Activated CD4-positive, alpha-beta T cell treated with anti-CD3 and anti-CD28 coated beads, Interleukin-2, amount 50 U/mL, for 16 hours (primary cell): ENCODE measurements at regions not wholly inside any gene's neighbourhood (a gene's known extent, or its start where the extent isn't known, plus 50 kb on each side); places are given as distances from the start of the nearest gene placed in this dataset.

Experiments used
- DNase-seq: peaks from one replicate; pipeline ENCODE4 v3.0.0-alpha.2; 2020

DNA sequence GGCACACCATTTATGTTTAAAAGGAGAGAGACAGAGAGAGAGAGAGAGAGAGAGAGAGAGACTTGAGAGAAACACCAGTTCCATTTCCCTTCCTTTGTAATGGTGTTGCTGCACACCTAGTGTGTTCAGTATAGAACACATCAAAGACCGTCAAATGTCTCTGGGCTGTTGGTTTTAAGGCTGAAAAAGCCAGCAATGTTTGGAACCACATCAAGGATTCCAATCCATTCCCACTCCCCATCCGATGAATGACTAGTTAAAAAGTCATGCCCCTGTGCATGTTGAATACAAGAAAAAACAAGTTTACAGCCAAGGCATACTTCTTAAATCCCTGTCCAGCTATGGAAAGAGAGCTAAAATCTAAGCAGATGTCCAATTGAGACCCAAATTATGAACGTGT is 83.0 kb upstream of the IFNE start:
- DNase-seq, result no peak

- no peak for DNase-seq
These were observed 85.8 kb upstream of the IFNE start for GRCh38 chr9:21567926-21568325.

- DNase-seq, result no peak
These were observed 86.4 kb upstream of the IFNE start for GRCh38 chr9:21568484-21568883.

GRCh38 chr9:21569721-21570120 is 87.6 kb upstream of the IFNE start:
- DNase-seq, result no peak

DNA sequence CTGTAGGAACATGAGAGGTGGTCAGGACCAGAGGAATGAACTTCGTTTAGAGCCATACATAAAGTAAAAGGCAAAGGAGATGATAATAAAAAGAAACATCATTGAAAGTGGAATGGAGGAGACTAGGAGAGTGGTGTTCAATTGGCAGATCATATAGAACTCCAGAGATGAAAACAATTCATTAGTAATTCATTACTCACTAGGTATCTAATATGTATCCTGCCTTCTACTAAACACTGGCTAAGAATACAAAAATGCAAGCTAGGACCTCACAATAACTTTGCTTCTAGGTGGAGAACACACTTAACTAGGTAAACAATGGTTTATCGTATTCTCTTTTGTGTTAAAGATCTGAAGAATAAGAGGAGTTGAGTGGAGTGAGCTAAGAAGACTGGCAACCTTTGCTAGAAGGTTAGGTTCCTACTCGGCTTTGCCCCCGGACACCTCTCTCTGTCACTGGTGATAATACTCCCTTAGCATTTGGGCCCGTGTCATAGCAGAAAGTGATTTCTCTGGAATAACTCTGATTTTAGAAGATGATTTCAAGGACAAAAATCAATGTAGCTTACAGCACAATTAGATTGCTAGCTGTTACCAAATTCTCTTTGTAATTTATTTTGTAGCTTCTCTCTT is 88.6 kb upstream of the IFNE start:
- no peak for DNase-seq

DNA sequence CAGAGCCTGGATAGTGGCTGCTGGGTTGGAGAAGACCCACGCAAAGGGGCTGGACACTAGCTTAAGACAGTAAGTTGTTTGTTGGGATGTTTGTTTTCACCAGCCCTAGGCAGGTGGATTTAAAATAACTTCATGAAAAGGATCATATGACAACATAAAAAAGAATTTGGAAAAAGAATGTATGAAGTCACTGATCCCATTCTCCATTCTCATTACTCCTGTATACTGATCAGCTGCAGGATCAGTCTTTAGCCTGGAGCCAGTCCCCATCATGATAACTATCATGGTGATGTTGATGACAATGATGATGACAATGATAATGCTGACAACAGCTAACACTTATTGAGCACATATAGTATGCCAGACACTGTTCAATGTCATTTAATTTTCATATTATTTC is 92.1 kb upstream of the IFNE start:
- no peak for DNase-seq

GRCh38 chr9:21576331-21577189 is 94.4 kb upstream of the IFNE start:
- DNase-seq, result peak; percentile 40

DNA sequence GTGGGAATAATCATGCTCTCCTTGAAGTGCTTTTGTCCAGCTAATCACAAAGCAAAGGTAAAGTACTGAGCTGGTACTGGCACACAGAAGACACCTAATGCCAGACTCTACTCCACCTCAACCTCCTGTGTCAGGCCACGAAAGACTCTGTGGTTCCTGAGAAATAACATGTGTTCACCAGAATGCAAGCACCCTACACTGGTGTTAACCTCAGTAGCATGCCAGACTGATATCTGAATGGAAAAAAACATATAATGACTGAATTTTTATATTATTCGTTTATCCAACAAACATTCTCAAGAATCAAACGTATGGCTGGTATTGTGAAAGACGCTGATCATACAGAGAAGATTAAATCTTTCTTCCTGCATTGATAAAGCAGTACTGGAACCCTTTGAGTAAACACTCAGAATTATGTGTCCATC is 97.1 kb upstream of the IFNE start:
- DNase-seq, result peak; percentile 54

- no peak for DNase-seq
These were observed 97.6 kb upstream of the IFNE start for GRCh38 chr9:21579743-21580142.

DNA sequence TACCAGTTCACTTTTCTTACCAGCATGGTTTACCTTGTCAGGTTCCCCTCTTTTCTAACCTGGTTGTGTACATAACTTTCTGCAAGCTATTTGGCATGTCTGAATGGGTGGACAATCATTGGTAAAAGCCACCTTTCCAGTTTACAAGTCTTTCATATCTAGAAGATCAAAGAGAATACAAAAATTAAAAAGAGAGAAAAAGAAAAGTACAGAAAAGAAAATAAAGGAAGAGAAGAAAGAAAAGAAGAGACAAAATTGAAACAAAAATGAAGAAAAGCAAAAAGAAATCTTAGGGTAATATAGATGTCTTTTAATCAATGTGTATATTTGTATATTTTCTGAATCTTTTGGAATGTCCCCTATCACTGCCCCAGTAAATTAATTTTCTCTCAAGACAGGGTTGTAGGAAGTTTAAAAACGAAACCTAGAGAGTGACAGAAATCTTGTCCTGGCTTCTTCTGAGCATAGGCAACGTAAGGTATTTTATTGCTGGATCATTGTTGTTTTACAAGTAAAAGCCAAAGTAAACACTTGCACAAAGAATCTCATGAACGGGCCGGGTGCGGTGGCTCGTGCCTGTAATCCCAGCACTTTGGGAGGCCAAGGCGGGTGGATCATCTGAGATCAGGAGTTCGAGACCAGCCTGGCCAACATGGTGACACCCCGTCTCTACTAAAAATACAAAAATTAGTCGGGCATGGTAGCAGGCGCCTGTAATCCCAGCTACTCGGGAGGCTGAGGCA is 98.7 kb upstream of the IFNE start:
- no peak for DNase-seq

DNA sequence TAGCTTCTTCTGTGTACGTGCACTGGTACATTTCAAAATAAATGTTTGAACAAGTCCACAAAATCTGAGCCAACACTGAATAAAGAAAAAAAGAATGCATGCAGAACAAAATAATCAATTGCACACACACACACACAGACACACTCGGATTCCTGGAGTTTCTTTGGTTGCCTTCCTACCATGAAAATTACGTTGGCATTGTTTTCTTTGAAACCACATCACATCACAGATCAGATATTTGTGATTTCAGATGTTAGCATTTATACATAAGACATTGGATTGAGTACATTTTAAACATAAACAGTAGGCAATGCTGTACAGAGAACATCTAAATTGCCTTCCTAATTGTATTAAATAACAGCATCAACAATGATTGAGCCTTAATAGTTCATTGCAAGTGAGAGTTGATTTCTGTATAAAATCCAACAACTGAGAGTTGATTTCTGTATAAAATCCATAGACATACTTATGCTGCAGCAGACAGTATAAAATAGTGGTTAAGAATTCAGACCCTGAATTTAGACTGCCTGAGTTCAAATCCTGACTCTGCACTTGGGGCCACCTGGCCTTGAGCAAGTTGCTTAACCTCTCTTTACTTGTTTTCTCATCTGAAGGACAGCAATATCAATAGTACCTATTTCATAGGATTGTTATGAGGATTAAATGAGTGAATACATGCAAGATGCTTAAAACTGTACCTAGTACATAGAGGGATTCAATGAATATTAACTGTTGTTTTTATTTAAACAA is 101.7 kb upstream of the IFNE start:
- no peak for DNase-seq

- DNase-seq, result no peak
These were observed 102.8 kb upstream of the IFNE start for GRCh38 chr9:21584890-21585289.

- DNase-seq, result no peak
These were observed 103.9 kb upstream of the IFNE start for GRCh38 chr9:21585756-21586752.

- DNase-seq, result no peak
These were observed 107.4 kb upstream of the IFNE start for GRCh38 chr9:21589344-21590056.

- DNase-seq, result no peak
These were observed 108.2 kb upstream of the IFNE start for GRCh38 chr9:21590058-21590996.

DNA sequence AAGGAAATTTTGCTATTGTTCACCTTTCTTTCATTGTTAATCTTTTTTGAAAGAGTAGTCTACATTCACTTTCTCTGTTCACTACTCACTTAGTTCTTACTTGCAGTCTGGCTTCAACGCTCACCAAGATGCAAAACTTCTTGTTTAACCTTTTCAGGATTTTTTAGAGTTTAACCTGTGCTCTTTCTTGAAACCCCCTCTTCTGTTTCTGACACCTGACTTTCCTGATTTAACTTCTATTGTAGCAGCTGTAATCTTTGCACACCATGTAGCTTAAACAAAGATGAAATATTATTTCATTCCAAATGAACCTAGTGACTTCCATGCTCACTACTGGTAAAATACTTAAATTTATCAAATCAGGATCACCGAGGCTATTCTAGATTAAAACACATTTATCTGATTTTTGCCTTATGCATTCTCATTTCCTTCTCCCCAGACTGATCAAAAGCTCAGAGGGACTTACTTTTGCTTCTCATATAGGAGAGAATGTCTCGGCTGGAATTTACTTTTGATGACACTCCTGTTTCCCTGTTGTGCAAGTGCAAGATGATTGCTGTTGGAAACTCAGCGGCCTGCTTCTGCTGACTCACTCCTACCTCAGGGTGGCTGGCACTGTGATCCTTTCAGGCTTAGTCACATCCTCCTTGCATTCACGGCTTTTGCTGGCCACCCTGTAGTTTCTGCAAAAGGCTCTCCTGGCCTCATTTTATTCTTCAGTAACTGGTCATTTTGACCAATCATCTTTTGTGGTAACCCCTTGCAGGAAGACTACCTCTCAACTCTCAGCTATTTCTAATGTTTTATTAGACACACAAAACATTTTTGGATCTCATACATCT is 109.3 kb upstream of the IFNE start:
- DNase-seq, result peak; percentile 85

DNA sequence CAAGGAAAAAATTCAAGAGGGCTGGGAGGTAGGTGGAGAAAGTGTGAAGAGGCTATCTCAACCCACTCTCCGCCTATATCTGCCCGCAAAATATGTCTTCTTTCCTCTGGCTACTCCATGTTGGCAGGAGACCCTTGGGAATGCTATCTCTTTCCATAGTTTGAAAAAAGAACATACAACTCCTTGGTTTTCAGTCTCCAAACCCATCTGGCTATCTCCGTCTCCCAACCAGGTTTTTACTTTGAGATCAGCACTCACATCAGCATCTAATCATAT is 109.9 kb upstream of the IFNE start:
- no peak for DNase-seq

DNA sequence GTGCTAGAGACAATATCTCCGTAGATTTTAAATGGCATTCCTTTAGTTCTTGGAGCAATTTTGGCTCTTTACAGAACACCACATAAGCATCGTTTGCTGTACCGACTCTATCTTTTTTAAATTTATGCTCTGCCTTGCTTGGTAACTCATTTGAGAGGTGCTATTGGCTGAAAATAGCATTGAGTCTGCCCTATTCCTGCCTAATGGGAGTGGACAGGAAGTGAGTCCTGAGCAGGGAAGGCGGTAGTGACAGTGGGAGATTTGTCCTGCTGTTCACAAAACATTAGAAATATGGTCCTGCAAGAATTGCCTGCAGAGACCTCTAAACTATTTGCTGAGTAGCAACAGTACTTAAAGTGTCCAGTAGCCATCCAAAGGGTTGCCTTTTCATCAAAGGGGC is 115.2 kb upstream of the IFNE start:
- no peak for DNase-seq

DNA sequence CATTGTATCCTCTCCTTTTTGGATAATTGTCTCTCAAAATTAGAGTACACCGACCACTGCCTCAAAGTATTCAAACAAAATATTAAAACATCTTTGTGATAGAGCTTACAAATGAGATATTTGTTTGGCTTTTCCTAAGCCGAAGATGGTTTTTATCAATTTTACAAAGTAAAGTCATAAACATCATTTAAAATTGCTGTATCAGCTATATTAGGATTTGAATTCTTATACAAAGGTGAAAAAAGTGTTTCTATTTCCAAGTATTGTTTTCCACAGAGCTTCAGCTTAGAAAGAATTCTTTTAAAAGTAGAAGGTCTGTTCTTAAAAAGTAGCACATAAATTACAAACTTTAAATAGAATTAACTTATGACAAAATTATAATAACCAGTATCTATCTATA is 116.6 kb upstream of the IFNE start:
- DNase-seq, result no peak
